ENCODE measurements at regions not wholly inside any gene's neighbourhood (a gene's known extent, or its start where the extent isn't known, plus 50 kb on each side); places are given as distances from the start of the nearest gene placed in this dataset.

GRCh38 chr21:27173053-27173452 is 206.2 kb upstream of the ADAMTS5 start:
- intact Hi-C loops (cut with micrococcal nuclease): no loop called here
- no peak overlapping the region for H3K27ac Mint-ChIP-seq
- Histone ChIP-seq H3K9me3 (ENCODE audit: control extremely low read depth in 1 of 3, control insufficient read depth in 2 of 3, insufficient read depth in 1 of 3, low read length in 2 of 3) (no peaks in the 10 kb centered on the region), H3K79me2 (ENCODE audit: control insufficient read depth, insufficient read depth, low read length) (no peaks in the 10 kb centered on the region), H3K4me3 (ENCODE audit: control extremely low read depth in 1 of 5, extremely low read depth in 1 of 5, insufficient read depth in 1 of 5, low read depth in 2 of 5, low read length in 4 of 5) (no peak overlapping the region), H3K9ac (ENCODE audit: low read length) (no peak overlapping the region), H2AFZ (ENCODE audit: insufficient read depth, low read depth, low read length, poor library complexity, severe bottlenecking) (no peak overlapping the region), H4K20me1 (ENCODE audit: control insufficient read depth, insufficient read depth, low read length, poor library complexity, severe bottlenecking) (no peaks in the 10 kb centered on the region), H3K36me3 (replicated peaks in 1 of 2; ENCODE audit: control extremely low read depth in 1 of 2, control insufficient read depth in 1 of 2, extremely low read depth in 1 of 2, insufficient read depth in 2 of 2, low read length in 1 of 2) (no peaks in the 10 kb centered on the region), H3K27me3 (replicated peaks in 1 of 4; ENCODE audit: control extremely low read depth in 1 of 4, control insufficient read depth in 3 of 4, insufficient read depth in 4 of 4, low read length in 3 of 4) (no peaks in the 10 kb centered on the region), H3K4me1 (ENCODE audit: control insufficient read depth in 2 of 2, insufficient read depth in 2 of 2, low read length in 2 of 2) (no peaks in the 10 kb centered on the region), H3K27ac (ENCODE audit: low read length in 2 of 2) (no peak overlapping the region), H3K4me2 (replicated peaks; ENCODE audit: low read depth, low read length, poor library complexity, severe bottlenecking) (no peak overlapping the region)
- H3K4me3 Mint-ChIP-seq: no peak overlapping the region
- no peak for DNase-seq
- no peak for TF ChIP-seq CTCF (IDR thresholded peaks at IDR 0.05)
- TF ChIP-seq EZH2 (IDR thresholded peaks at IDR 0.05; ENCODE audit: borderline replicate concordance, insufficient read depth, low read depth, low read length, poor library complexity, severe bottlenecking): no peak
- H3K9me3 Mint-ChIP-seq (ENCODE audit: insufficient read depth): peaks cover 4% of the 10 kb centered on the region
- ChIA-PET CTCF (no interaction called here), POLR2A (no interaction called here)
- no peaks in the 10 kb centered on the region for H3K4me1 Mint-ChIP-seq
- no peak for ATAC-seq (ENCODE audit: low read depth)
- H3K27me3 Mint-ChIP-seq: no peaks in the 10 kb centered on the region

- H3K36me3 ChIP-seq (replicated peaks in 1 of 2; ENCODE audit: control extremely low read depth in 1 of 2, control insufficient read depth in 1 of 2, extremely low read depth in 1 of 2, insufficient read depth in 2 of 2, low read length in 1 of 2): no peaks in the 10 kb centered on the region
- H3K9me3 ChIP-seq (ENCODE audit: control extremely low read depth in 1 of 3, control insufficient read depth in 2 of 3, insufficient read depth in 1 of 3, low read length in 2 of 3): no peaks in the 10 kb centered on the region
- no peak overlapping the region for H3K27ac ChIP-seq (ENCODE audit: low read length in 2 of 2)
- no peaks in the 10 kb centered on the region for H4K20me1 ChIP-seq (ENCODE audit: control insufficient read depth, insufficient read depth, low read length, poor library complexity, severe bottlenecking)
- TF ChIP-seq EZH2 (IDR thresholded peaks at IDR 0.05; ENCODE audit: borderline replicate concordance, insufficient read depth, low read depth, low read length, poor library complexity, severe bottlenecking) (no peak), CTCF (IDR thresholded peaks at IDR 0.05) (no peak)
- no peak overlapping the region for H2AFZ ChIP-seq (ENCODE audit: insufficient read depth, low read depth, low read length, poor library complexity, severe bottlenecking)
- H3K4me1 ChIP-seq (ENCODE audit: control insufficient read depth in 2 of 2, insufficient read depth in 2 of 2, low read length in 2 of 2): no peaks in the 10 kb centered on the region
- no peak for DNase-seq
- WGBS (ENCODE audit: insufficient coverage): no CpG with 5 or more reads among the region's 1 CpG
- Mint-ChIP-seq H3K27ac (no peak overlapping the region), H3K4me1 (no peaks in the 10 kb centered on the region), H3K4me3 (no peak overlapping the region), H3K27me3 (no peaks in the 10 kb centered on the region), H3K9me3 (ENCODE audit: insufficient read depth) (peaks cover 4% of the 10 kb centered on the region)
- ChIA-PET CTCF (no interaction called here), POLR2A (no interaction called here)
- H3K9ac ChIP-seq (ENCODE audit: low read length): no peak overlapping the region
- ATAC-seq (ENCODE audit: low read depth): no peak
- no peak overlapping the region for H3K4me2 ChIP-seq (replicated peaks; ENCODE audit: low read depth, low read length, poor library complexity, severe bottlenecking)
- no peaks in the 10 kb centered on the region for H3K79me2 ChIP-seq (ENCODE audit: control insufficient read depth, insufficient read depth, low read length)
- intact Hi-C loops (cut with micrococcal nuclease): no loop called here
- no peak overlapping the region for H3K4me3 ChIP-seq (ENCODE audit: control extremely low read depth in 1 of 5, extremely low read depth in 1 of 5, insufficient read depth in 1 of 5, low read depth in 2 of 5, low read length in 4 of 5)
- H3K27me3 ChIP-seq (replicated peaks in 1 of 4; ENCODE audit: control extremely low read depth in 1 of 4, control insufficient read depth in 3 of 4, insufficient read depth in 4 of 4, low read length in 3 of 4): no peaks in the 10 kb centered on the region
Observed at GRCh38 chr21:27171707-27172106, 204.8 kb upstream of the ADAMTS5 start.
